Ureter (tissue), 1 donor: ENCODE measurements at regions not wholly inside any gene's neighbourhood (a gene's known extent, or its start where the extent isn't known, plus 50 kb on each side); places are given as distances from the start of the nearest gene placed in this dataset.

ENCODE experiments used
- DNase-seq: peaks from one replicate; pipeline ENCODE4 v3.0.0-alpha.2; 2020; ENCODE audit warnings: low spot score
- donor health status: DM: yes; HTN: yes; CAD: no.

DNA sequence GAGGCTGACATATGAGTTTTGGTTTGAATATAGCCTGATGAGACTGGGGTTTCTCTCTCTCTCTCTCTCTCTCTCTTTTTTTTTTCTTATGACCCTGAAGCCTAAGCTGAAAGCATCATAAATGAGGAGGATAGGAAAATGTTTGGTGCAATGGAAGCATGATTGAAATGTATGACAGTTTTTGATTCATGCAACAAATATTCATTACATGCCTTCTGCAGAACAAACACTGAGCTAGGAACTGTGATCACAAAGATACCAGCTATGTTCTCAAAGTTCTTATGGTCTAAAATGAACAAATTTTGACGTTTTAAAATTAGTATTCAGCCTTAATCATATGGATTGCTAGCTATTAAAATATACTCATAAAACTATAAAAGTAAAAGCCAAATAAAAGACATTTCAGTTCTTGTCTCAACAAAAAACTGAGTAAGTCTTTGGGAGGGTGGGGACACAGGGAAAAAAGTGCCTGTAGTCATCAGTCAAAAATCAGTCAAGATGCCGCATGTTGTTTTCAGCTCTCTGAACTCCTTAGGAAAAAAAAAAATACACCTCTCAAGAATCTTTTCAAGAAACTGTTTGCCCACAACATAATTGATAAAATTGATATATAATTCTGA lies 57.2 kb downstream of the NKX6-1 start:
- DNase-seq = no peak

DNA sequence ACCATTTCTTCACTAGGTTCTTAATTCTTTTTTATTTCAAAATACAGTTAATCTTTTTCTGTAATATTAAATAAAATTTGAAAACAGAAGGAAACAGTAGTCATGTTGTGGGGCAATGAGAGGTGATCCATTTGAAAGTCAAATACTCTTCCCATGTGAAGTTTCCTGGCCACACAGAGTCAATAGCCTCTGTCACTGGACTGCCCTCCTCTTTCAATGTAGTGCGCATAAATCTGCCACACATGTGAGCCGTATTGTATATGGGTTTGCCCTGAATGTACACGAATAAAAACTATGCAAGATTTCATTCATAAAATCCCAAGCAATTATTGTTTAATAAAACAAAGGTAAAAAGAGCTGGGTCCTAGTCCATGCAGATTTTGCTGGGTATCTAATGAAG lies 59.1 kb downstream of the NKX6-1 start:
- DNase-seq = no peak

DNA sequence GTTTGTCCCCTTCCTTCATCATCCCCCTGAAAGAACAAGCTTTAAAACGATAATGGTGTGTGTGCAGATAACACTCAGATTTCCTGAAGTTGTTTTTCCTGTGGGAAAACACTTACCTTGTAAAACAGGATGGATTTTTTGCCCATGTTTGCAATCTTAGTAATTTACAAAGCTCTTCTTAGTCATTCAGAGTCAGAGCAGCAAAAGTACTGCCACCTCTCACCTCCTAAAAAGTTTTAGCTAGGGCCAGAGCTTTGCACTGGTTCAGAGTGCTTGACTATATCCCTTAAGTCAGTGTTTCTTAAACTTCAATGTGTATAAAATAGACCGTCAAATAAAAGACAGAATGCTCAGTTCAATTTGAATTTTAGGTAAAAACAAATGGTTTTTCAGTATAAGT lies 62.3 kb downstream of the NKX6-1 start:
- DNase-seq = no peak

DNA sequence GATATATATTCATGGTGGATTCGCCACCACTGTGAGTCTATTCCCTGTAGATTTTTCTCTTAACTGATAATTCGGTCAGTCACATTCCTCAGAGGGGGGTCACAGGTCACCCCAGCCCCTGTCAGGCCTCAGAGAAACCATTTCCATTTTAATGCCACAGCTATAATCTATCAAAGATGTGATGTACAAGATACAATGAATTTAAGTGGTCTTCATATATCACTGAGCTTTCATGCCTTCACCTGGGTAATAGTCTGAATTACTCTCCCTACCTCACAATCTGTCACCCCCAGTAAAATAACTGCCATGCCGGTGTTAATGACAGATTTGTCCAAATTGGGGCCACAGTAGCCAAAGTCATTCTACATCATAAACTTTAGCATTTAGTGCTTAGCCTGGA lies 64.7 kb downstream of the NKX6-1 start:
- DNase-seq = no peak

DNA sequence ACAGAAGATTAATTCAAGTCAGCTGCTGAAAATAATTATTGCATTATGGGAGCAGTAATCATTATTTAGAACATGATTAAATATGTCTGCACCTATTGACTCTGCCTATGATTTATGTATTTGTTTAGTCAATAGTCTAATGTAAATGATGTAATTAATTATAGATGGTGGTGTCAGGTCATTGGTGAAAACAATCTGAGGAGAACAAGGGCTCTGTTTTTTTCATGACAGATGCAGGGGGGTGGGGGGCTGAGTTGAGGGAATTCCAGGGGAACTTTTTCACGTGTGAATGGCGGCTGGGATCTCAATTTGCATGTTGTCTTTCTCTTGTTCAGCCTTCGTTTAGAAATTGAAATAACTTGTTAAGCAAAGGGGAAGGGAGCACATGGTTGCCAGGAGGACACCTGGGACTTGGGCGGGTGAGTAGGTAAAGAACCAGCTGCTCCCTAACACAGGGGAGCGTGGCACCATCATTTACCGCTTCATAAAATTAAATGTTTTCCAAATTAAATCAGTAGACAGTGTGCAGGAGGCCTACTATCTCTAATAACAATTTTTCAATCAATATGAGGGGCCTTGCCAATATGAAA lies 65.4 kb downstream of the NKX6-1 start:
- no peak for DNase-seq

DNA sequence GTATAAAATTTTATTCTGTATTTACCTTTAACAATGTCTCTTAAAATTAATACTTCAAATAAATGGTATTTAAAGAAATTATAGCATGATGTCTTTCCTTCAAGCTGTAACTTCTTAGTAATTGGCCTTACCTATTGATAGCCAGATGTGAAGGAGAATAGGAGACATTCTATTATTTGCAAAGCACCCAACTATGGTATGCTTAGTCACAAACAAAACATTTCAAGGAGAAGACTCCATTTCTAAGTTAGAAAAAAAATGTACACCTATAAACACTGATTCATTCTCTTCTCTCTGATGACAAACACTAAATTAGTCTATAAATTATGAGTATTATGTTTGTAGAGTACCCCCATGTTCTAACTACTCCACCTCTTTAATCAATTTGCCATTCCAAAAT lies 66.4 kb downstream of the NKX6-1 start:
- DNase-seq = no peak

DNA sequence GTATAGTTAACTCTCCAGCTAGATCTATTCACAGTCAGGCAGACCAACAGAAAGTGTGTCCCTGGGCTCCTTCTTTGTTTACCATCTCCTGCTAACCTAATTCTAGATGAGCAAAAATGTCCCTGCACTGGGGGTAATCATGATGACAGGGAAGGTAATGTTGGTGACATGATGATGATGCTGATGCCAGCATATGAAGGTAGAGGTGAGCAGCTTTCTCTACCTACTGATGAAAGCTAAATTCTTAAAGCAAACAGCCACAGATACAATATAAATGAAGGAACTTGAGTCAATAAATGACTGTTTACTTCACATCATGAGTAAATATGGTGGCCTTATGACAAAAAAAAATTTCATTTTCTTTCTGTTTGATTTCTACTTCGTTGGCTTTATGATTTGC lies 78.5 kb downstream of the NKX6-1 start:
- DNase-seq = no peak

DNA sequence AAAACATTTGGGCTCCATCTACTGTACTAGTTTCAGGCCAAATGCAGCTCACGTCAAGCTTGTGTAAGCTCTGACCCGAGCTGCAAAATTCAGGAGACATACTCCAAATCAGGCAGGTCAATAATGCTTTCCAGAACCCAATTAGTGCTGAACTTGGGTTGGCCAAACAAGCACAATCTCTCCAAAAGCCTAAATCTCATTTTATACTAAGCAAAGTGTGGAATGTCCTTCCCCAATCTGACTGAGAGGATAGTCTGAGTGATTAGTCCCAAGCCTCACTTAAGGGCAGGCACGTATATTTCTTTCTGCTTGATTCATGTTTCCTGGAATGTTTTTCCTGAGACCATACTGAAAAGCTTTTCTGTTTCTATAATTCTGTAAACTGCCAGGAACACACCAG lies 79.9 kb downstream of the NKX6-1 start:
- no peak for DNase-seq

DNA sequence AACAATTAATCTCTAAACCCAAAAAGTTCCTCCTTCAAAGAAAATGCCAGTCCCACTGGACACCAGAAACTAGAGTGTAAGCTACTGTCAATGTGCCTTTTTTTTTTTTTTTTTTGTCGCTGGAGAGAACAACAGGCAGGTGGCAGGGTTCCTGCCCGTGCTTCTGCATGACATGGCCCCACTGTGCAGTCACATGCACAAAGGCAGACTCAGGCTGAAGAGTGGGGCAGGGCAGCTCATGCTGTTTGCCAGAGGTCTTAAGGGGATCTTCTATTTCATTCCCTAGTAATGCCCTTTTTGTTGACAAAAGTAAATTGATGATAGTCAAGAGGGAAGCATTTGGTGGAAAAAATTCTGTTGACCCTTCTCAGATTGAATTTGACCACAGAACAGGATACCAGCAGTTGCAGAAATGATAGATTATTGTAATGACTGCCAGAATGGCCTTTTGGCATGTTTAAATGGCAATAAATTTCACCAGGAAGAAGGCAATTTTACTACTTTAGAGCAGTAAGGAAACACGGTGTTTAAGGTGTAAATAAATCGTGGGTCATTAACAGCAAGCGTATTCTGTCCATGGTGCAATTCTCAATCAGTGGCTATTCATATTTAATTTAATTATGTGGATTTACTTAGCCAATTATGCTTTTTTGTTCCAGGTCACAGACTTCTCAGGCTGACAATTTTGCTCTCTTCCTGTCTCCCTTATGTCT lies 80.9 kb downstream of the NKX6-1 start:
- no peak for DNase-seq

DNA sequence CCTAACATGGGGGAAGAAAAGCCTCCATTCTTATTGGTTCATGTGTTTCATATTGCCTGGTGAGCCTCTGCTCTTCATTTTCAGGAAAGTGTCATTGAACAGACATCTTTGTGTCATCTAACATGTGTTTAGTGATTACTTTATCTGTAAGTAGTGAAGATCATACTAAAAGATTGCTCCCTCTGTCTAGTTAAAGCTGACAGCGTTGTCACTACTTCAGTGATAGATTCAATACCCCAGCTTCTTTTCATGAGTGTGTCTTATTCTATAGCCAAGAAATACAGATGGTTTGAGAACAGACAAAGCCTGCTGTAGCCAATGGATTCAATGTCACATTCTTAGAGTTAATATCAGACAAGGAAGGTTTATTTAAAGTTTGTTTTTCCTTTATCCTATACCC lies 85.1 kb downstream of the NKX6-1 start:
- no peak for DNase-seq

DNA sequence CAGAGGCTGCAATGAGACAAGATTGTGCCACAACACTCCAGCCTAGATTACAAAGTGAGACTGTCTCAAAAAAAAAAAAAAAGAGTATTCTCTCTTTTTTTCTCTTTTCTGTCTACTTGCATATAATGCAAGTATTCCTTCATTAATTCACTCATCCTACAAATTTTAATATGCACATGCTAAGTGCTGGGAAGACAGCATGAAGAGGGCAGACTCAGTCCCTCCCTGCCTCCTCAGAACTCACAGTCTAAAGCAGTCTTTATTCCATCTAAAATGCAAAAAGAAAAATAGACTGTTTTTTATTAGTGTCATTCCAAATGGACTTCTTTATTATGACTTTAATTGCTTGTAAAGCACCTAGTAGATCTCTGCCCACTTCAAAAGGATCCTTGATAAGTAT lies 85.6 kb downstream of the NKX6-1 start:
- DNase-seq = no peak

DNA sequence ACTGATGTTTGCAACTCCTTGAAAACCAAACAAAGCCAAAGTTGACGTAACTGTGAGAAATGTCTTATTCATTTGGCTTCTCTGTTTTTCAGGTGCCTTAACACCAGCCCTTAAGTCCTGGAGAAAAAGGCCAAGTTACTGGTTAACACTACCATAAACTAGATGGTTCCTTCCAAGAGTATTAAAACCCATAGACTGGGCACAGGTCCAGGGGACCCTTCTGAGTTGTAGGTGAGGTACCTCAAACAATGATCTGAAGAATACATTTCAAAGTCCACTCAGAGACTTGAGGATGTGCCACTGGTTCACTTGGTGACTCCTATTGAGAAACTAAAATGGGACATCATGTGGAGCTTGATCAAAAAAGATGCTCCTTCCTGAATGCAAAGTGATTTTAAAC lies 87.0 kb downstream of the NKX6-1 start:
- no peak for DNase-seq

DNA sequence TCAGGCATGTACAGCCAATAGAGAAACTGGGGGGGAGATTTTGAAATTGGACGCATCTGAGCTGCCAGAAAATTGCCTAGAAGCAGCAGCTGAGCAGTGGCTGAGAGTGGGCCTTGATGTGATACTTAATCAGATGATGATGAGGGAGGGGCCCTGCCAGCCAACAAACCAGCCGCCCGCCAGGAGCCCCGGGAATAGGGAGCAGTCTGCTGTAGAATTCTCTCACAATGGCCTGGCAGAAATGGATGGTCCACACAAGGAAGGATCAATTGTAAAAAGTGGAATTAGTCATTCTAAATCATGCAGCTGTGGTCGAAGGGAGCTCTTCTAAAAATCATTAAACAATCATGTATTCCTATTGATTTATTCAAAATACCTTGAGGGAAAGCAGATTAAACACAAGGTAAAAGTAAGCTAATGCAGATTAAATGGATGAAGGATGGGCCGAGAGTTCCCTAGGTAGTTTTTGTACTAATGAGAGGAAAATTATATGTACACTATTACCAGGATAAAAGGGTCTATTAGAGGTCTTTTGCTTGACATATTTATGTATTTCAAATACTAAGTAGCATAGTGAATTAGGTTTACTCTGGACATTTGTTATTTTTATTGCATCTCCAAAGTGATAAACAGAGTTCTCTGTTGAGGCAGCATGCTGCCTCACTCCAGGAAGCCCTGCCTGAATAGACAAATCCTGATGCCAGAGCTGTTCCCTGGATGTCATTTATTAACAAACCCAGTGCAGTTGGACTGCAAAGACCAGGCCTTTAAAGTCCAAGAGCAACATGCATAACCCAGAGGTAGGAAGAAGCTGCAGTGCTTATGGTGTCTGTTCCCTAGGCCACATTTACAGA lies 91.3 kb downstream of the NKX6-1 start:
- no peak for DNase-seq

DNA sequence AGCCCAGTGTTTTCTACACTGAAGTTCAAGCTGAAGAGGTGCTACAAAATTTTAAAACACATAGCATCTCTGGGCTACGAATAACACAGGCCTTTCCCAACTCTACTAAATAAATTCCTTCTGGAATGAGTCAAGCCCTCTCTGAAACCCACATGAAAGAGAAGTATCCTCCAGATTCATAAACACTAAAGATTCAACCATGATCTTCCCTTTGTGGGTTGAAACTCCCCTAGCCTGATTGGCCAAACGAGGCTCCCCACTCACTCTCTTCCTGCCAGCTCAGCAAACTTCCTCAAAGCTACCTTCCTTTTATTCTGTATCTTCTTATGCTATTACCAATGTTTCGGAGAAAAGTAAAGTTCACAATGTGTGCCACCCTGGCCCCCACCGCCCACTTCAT lies 95.4 kb downstream of the NKX6-1 start:
- DNase-seq = no peak

DNA sequence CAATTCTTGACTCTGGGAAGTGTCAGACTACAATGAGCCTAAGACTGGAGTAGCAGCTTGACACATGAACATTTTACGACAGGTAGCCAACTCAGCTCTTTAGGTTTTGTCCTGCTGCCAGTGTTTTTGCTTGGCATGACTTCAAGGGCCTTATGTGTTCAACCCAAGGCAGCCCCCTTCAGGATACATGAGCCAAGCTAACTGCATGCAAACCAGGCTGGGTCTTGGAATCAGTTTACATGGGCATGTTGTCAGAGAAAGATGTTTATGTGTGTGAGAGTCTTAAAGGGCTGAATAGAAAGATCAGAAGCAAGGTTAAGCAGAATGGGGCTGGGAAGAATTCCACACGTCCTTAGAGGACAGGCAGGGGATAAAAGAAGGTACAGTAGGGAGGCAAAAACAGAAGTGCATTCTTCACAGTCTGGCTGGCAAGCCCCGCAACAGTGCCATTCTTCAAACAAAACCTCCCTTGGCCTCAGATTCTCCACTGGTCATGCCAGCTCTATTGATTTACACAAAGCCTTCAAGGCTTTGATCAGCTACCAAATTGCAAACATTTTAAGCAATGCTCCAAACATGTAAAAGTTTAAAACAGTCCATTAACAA lies 97.3 kb downstream of the NKX6-1 start:
- no peak for DNase-seq

DNA sequence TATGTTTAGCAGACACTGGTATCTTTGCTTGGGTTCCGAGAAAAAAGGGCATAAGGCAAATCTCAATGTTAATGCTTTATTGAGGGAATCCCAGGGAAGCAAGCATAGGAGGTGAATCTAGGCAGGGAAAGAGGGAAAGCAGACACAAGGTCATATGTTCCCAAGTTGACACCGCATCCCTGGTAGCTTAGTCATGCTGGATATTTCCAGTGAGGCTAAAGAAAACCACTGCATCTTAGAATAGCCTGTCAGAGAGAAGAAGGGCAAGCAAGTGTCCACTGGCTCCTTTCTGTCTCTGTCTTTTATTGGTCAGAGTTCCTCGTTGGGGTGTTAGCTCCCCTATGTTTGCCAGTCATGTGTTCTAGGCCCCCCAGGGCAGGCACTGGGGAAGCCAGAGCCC lies 104.7 kb downstream of the NKX6-1 start:
- DNase-seq = no peak

DNA sequence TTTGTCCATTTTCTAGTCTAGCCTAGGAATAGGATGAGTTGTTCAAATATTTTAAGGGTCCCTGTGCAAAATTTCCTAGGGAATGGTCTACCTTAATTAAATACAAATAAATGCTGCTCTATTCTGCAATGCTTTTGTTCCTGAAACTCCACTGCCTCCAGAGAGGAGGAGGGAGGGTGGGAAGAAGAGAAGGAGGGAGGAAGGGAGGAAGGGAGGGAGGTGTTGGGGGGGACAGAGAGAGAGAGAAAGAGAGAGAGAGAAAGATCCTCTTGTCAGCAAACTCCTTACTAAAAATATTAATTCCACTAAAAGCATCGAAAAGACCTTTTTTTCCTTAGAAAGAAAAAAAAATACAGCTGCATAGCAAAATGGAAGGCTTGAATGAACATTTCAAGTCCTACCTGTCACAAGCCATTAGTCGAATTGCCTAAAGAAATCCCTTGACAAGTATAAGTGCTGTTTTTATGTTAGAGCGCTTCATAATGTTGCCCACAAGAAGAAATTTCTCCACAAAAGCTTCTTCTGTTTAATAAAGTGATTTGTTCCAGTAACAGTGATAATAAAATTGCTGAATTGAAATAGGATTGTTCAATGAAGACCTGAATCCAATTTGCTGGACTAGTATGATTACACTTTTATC lies 106.0 kb downstream of the NKX6-1 start:
- DNase-seq = no peak

DNA sequence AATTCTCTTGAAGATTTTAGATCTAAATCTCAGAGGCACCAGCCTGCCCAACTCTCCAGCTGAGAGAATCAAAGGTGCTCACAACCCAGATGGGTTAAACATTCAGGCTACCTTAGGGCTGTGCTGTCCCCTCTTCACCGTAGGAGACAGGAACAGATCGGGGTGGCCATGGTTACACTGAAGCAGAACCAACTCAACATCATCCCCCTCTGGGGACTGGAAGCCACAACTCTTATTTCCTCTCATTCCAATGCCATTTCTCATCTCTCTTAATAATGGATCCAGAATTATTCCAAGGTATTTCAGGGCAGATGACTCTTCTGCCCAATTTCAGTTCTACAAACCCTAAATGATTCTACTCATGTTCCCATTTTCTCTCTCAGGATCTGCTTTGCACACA lies 109.7 kb downstream of the NKX6-1 start:
- no peak for DNase-seq

DNA sequence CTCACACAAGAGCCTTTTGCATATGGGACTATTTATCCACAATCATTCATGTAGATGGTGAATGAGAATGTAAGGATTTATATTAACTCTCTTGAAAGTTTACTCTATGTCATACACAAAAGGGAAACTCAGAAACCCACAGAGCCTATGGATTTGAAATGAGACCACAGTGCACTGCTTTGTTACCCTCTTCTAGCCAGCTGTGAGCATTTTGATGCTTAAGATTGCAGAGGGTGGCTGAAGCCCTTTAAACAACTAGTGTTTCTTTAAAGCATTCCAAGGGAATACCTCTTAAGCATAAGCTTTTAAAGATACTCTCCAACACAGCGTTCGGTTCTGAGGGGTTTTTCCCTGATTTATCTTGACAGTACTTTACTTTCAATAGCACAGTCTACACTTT lies 113.9 kb downstream of the NKX6-1 start:
- DNase-seq = no peak

DNA sequence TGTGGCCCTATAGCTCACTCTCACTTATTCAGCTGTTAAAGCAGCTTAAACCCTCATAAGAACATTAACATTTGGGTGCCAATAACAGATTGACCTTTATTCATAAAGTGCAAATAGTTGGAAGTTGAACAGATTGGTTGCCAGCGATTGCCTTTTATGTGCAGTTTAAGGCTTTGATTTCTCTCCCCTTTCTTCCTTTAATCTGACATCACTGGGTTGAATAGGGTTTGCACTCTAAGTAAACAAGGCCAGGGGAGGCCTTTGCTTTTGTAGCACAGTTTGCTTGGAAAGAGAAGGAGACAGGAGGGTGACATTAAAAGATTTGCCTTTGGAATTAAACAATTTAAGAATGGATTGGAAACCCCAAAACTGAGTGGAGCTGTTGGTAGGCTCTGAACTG lies 114.3 kb downstream of the NKX6-1 start:
- no peak for DNase-seq

DNA sequence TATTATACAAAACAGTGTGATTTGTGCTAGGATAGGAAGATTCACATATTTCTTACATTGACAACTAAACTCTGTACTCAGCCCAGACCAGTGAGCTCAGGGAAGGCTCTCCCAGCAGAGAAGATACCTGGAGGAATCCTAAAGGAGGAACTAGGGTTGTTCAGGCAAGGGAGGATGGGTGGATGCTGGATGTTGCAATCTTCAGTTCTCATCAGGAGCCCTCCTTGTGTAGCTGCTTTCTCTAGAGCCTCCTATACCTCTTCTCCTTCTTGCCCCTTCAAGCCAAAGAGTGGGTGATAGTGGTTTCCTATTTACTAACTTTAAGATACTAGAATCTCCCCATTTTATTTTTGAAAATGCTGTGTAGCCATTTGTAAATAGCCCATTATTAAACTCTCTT lies 117.3 kb downstream of the NKX6-1 start:
- no peak for DNase-seq
